SH-SY5Y (cell line): ENCODE measurements at regions not wholly inside any gene's neighbourhood (a gene's known extent, or its start where the extent isn't known, plus 50 kb on each side); places are given as distances from the start of the nearest gene placed in this dataset.

Source experiments
- GATA2 ChIP-seq: IDR thresholded peaks from 2 replicates; pipeline ENCODE4 v1.6.1; 2011; ENCODE audit warnings: mild to moderate bottlenecking, low read depth, low read length
- GATA3 ChIP-seq: IDR thresholded peaks from 2 replicates; pipeline ENCODE4 v1.6.1; 2011; ENCODE audit warnings: low read depth, mild to moderate bottlenecking, low read length, moderate library complexity

DNA sequence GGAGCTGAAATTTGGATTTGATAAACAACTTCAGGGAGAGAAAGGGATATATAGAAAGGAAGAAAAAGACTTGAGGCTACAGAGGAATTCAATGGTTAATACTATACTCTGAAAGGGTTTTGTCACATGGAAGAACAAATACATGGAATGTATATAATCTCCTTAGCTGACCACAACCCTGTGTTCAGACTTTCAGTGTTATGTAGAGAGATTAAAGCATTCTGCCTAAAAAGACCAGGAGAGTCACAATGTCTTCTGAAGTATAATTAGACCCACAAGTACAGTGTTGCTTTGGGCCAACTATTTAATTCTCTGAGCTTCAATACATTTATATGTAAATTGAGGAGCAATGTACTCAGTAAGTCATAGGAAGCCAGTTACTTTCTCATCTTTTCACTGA, 123.8 kb upstream of the FSHR start:
- TF ChIP-seq GATA2 (no peak), GATA3 (no peak)
